Activated naive CD8-positive, alpha-beta T cell treated with anti-CD3 and anti-CD28 coated beads, Interleukin-2, amount 10 ng/mL, durations not matched to agents 7 days and 5 days (primary cell): ENCODE measurements at regions not wholly inside any gene's neighbourhood (a gene's known extent, or its start where the extent isn't known, plus 50 kb on each side); places are given as distances from the start of the nearest gene placed in this dataset.

ENCODE experiments used
- ATAC-seq: fragments of 150-1000 bp; cut with Tn5 transposase; one replicate; pipeline ENCODE4 v1.10.0; 2021; ENCODE audit warnings: low read depth, moderate library complexity
- POLR2A ChIA-PET: fragments of 350-600 bp; sonication (Branson Sonifier 250); formaldehyde crosslinking; loops from one replicate; lab custom pipeline; 2021; ENCODE audit warnings: antibody characterized with exemption; lab: Charles Lee
- DNase-seq: peaks from one replicate; pipeline ENCODE4 v3.0.0; 2021
- H3K27ac Mint-ChIP-seq: one replicate; pipeline ENCODE4 v1.8.0; 2022; ENCODE audit warnings: mild to moderate bottlenecking, mixed read lengths
- H3K27me3 Mint-ChIP-seq: one replicate; pipeline ENCODE4 v1.8.0; 2022; ENCODE audit warnings: mild to moderate bottlenecking, moderate library complexity, mixed read lengths
- H3K36me3 Mint-ChIP-seq: one replicate; pipeline ENCODE4 v1.8.0; 2021; ENCODE audit warnings: mild to moderate bottlenecking, mixed read lengths
- H3K4me1 Mint-ChIP-seq: one replicate; pipeline ENCODE4 v1.8.0; 2021; ENCODE audit warnings: mixed read lengths
- H3K4me3 Mint-ChIP-seq: one replicate; pipeline ENCODE4 v1.8.0; 2022; ENCODE audit warnings: mild to moderate bottlenecking, moderate library complexity, mixed read lengths
- H3K9me3 Mint-ChIP-seq: one replicate; pipeline ENCODE4 v1.8.0; 2021; ENCODE audit warnings: mixed read lengths

DNA sequence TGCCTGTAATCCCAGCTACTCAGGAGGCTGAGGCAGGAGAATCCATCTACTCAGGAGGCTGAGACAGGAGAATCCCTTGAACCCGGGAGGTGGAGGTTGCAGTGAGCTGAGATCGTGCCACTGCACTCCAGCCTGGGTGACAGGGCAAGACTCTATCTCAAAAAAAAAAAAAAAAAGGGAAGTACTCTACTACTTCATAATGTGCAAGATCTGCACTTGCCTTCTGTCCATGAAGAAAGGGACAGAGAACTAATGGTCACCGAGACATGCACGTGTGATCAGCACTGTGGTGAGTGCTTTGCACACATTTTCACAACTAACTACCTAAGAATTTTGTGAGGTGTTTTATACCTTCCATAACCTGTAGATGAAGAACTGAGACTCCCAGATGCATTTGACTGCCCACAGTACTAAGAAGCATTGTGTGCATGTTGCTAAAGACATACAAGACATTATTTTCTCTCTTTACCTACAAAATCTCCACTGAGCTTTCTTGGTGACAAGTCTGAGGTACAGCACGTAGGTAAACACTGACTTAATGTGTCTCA is 784.8 kb upstream of the ID2 start:
- H3K36me3 Mint-ChIP-seq, result peaks cover 2% of the 10 kb centered on the region
- H3K9me3 Mint-ChIP-seq, result peaks cover 1% of the 10 kb centered on the region
- DNase-seq (no peak), ATAC-seq (no peak)
- H3K4me1 Mint-ChIP-seq, result peaks cover 25% of the 10 kb centered on the region
- peaks cover 6% of the 10 kb centered on the region for H3K27me3 Mint-ChIP-seq
- no peak overlapping the region for H3K4me3 Mint-ChIP-seq
- no peak overlapping the region for H3K27ac Mint-ChIP-seq
- POLR2A ChIA-PET, result no interaction called here

DNA sequence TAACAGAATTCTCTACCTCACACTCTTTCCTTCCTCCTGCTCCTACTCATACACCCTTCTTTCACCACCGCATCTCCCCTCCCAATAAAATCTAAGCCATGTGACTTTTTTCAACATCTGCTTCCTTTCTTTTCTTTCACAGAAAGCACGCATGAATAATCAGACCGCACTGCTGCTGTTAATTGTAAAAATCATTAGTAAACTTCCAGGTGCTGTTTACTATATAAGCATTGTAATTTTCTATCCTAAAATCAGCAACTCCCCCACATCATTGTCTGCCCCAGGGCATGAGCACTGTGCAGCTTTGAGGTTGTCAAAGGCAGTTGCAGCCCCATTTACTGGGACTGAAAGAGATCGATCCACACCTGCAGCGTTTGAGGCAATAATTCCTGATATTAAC is 782.6 kb upstream of the ID2 start:
- Mint-ChIP-seq H3K4me3 (no peak overlapping the region), H3K36me3 (no peaks in the 10 kb centered on the region), H3K9me3 (peaks cover 1% of the 10 kb centered on the region), H3K27me3 (peaks cover 9% of the 10 kb centered on the region), H3K4me1 (peaks cover 25% of the 10 kb centered on the region), H3K27ac (peak overlapping the region; percentile 24)
- ATAC-seq (no peak), DNase-seq (no peak)
- POLR2A ChIA-PET, result no interaction called here

DNA sequence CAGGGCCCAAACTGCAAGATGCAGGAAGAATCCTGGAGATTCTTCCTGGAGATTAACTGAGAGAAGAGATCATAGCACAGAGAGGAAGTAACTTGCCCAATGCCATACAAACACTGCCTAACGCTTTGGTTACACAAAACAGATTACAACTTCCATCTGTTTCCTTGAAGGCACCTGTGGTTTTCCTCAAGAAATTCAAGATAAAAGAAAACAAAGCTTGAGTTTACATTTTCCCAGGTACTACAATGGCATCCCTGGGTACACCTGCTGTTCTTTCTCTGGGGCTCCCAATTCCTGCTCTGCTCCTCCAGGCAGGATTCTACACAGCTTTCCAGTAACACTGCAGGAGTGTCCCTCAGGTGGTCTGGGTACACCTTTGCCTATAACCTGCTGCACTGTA is 781.9 kb upstream of the ID2 start:
- H3K27ac Mint-ChIP-seq, result no peak overlapping the region
- no peak for DNase-seq

DNA sequence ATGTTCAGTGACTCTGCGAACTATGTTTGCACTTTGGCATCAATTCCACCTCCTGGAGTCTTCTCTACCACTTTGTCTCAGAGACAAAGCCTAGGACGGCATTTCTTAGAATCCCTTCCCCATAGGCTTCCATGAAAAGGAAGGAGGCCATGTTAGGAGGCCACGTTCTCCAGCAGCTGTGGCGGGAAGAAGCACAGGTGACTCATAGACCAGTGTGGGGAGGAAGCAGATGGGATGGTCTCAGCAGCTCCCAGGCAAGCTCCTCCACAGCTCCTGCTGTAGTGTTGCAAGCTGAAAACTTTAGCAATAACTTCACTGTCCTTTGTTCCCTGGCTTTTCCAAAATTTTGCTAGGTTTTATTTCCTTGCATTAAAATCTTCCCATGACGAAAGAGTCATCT is 781.3 kb upstream of the ID2 start:
- Mint-ChIP-seq H3K27me3 (peaks cover 9% of the 10 kb centered on the region), H3K27ac (no peak overlapping the region), H3K4me3 (peak overlapping the region; percentile 1), H3K4me1 (peaks cover 25% of the 10 kb centered on the region), H3K9me3 (no peaks in the 10 kb centered on the region), H3K36me3 (no peaks in the 10 kb centered on the region)
- ATAC-seq, result peak; percentile 42
- POLR2A ChIA-PET, result no interaction called here
- no peak for DNase-seq

More for the DNA sequence above, 781.9 kb upstream of the ID2 start:
- POLR2A ChIA-PET, result no interaction called here
- Mint-ChIP-seq H3K9me3 (no peaks in the 10 kb centered on the region), H3K4me1 (peaks cover 25% of the 10 kb centered on the region), H3K27me3 (peaks cover 9% of the 10 kb centered on the region), H3K4me3 (no peak overlapping the region), H3K36me3 (no peaks in the 10 kb centered on the region)
- ATAC-seq, result no peak

DNA sequence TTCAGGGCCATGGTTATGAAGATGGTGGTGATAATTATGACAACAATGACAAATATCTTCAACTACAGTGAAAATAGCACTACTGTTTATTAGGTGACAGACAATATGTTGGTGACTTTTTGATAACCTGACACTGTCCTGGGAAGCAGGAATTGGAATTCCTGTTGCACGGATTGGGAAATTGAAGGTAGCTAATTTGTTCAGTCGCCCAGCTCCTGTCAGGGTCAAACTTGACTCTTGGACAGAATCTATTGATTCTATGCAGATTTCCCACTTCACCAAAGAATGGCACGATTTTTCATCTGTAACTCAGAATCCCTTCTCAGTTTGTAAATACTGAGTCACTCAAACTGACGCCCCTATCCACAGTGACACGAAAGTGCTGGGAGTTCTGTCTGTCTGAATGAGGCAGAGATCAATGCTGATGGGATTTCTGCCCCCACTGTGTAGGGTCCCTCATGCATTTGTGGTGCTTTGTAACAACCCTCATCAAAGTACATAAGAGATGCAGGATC is 779.5 kb upstream of the ID2 start:
- ATAC-seq (no peak), DNase-seq (no peak)
- H3K27me3 Mint-ChIP-seq, result peaks cover 9% of the 10 kb centered on the region
- no peak overlapping the region for H3K4me3 Mint-ChIP-seq
- POLR2A ChIA-PET, result no interaction called here
- H3K36me3 Mint-ChIP-seq, result no peaks in the 10 kb centered on the region
- no peak overlapping the region for H3K27ac Mint-ChIP-seq
- no peaks in the 10 kb centered on the region for H3K9me3 Mint-ChIP-seq
- peaks cover 25% of the 10 kb centered on the region for H3K4me1 Mint-ChIP-seq

DNA sequence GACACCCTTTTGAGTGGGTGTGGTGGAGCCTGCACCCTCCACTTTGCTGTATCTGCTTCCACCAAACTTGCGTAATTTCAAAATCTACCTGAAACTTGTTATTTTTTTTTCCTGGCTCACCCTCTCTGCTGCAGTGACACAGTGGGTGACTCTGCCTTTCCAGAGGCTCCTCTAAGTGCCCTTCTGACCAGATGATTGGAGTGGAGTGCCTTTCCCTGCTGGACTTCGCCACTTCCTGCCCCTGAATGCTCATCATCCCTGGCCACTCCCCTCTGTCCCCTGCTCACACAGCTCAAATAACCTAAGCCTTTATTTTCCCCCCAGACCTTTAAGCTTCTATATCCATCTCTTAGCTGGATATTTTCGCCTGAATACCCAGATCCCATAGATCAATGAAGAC is 777.5 kb upstream of the ID2 start:
- no peak overlapping the region for H3K27ac Mint-ChIP-seq
- peaks cover 5% of the 10 kb centered on the region for H3K9me3 Mint-ChIP-seq
- POLR2A ChIA-PET, result no interaction called here
- H3K36me3 Mint-ChIP-seq, result no peaks in the 10 kb centered on the region
- H3K27me3 Mint-ChIP-seq, result peaks cover 3% of the 10 kb centered on the region
- H3K4me1 Mint-ChIP-seq, result peaks cover 17% of the 10 kb centered on the region
- ATAC-seq, result no peak
- no peak overlapping the region for H3K4me3 Mint-ChIP-seq
- no peak for DNase-seq

DNA sequence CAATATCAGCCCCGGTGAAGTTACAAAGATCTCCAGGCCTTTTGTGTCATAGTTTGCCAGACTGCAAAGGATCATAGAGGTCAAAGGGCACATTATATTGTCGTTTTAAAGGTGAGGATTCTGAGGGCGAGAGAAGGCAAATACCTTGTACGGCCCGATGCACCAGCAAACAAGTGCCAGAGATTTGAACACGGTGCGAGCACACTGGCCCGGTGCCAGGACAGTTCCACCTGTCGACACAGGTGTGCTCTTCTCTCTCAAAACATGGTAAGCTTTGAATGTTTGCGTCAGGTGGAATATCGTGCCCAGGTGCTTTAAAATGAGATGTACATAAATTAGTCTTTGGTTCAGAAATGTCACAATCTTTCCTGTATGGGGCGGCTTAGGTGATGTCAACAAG is 776.1 kb upstream of the ID2 start:
- Mint-ChIP-seq H3K4me1 (peaks cover 4% of the 10 kb centered on the region), H3K27me3 (peaks cover 3% of the 10 kb centered on the region), H3K9me3 (peaks cover 8% of the 10 kb centered on the region), H3K27ac (no peak overlapping the region), H3K36me3 (peaks cover 3% of the 10 kb centered on the region), H3K4me3 (no peak overlapping the region)
- DNase-seq (no peak), ATAC-seq (no peak)
- POLR2A ChIA-PET, result no interaction called here

DNA sequence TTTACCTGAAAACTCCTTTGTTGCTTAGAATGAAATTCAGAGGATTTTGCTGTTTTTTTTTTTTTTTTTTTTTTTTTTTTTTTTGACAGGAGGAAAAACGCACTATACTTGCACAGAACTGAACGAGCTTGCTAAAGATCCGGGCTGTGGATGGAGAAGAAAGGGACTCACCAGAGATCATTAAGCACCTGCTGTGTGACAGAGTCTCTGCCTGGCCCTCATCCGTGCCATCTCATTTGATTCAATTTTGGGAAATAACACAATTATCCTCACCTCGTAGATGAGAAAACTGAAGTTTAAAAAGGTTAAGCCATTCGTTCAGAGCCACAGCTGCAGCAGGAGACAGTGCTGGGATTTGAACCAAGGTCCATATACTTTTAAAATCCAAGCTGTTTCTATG is 775.4 kb upstream of the ID2 start:
- POLR2A ChIA-PET, result no interaction called here
- Mint-ChIP-seq H3K4me1 (peaks cover 1% of the 10 kb centered on the region), H3K27ac (no peak overlapping the region), H3K36me3 (peaks cover 3% of the 10 kb centered on the region), H3K4me3 (no peak overlapping the region), H3K9me3 (peaks cover 10% of the 10 kb centered on the region), H3K27me3 (peaks cover 3% of the 10 kb centered on the region)
- ATAC-seq, result no peak
- DNase-seq, result no peak

DNA sequence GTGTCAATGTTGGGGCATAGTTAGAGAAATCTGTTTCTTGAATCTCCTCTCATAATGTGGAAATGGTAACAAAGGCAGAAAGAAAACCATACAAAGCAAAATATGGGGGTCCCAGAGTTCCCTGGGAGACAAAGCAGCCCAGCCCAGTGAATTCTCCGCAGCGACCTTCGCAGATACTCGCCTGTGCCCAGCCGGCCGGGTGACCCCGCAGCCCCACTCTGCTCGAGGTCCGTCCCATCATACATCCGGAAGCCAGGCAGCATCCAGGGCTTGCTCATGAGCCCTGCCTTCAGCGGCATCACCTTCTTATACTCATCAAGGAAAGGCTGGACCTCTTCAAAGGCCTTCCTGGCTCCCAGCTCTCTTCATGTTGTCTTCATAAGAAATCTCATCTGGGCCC is 774.8 kb upstream of the ID2 start:
- ATAC-seq, result no peak
- Mint-ChIP-seq H3K9me3 (peaks cover 10% of the 10 kb centered on the region), H3K4me1 (no peaks in the 10 kb centered on the region), H3K27ac (no peak overlapping the region), H3K27me3 (peaks cover 3% of the 10 kb centered on the region), H3K36me3 (peaks cover 3% of the 10 kb centered on the region), H3K4me3 (no peak overlapping the region)
- DNase-seq, result no peak
- POLR2A ChIA-PET, result no interaction called here

DNA sequence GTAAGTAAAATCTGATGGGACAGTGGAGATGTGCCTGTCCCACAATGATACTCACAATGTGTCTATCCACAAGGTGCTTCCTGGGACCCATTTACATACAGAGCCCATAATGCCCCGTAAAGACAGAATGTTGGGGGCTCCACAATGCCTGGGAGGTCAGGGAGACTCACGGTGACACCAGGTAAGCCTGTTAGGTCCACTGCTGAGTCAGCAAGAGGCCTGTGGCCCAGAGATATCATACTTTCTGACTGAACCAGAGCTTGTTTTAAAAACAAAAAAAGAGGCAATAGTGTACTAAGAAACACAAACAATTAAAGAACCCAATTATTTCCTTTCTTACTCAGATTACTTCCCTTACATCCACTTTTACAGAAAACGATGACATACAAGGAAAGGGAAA is 771.1 kb upstream of the ID2 start:
- peaks cover 3% of the 10 kb centered on the region for H3K36me3 Mint-ChIP-seq
- no peak for DNase-seq
- no peak overlapping the region for H3K4me3 Mint-ChIP-seq
- H3K27ac Mint-ChIP-seq, result no peak overlapping the region
- H3K4me1 Mint-ChIP-seq, result no peaks in the 10 kb centered on the region
- POLR2A ChIA-PET, result no interaction called here
- ATAC-seq, result no peak
- peaks cover 11% of the 10 kb centered on the region for H3K9me3 Mint-ChIP-seq
- H3K27me3 Mint-ChIP-seq, result no peaks in the 10 kb centered on the region

DNA sequence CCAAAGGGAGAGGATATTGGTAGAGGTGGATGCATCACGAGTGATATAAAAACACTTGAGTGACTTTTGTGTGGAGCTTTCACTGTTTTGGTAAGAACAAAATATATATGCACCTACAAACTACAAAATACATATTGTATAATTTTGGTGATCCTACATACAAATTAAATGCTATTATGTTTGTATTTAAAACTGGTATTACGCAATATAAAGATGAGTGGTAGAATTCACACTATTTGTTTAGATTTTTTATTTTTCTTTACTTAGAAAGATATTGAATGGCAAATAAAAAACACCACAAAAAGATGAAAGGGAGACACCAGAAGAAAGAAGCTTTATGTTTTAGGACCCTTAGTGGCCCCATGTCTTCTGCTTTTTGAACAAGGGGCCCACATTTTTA is 770.7 kb upstream of the ID2 start:
- Mint-ChIP-seq H3K9me3 (peaks cover 11% of the 10 kb centered on the region), H3K4me1 (no peaks in the 10 kb centered on the region), H3K27me3 (no peaks in the 10 kb centered on the region), H3K27ac (no peak overlapping the region), H3K36me3 (peaks cover 3% of the 10 kb centered on the region), H3K4me3 (no peak overlapping the region)
- ATAC-seq (no peak), DNase-seq (no peak)
- POLR2A ChIA-PET, result no interaction called here

DNA sequence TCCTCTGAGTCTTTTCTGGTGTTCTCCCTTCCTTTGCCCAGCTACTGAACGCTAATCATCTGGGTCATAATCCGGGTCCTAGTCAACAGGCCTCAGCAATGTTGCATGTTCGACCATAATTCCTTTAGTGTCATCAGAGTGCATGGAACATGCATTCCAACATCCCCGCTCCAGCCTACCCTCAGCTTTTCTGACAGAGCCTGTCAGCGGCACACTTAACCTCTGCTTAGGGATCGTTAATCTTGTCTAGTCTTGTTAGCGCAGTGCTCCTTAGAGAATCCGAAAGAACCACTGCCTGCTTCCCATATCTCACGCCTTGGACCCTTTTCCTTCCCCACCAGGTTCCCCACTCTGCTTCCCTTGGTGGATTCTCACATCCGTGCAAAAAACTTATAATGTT is 767.9 kb upstream of the ID2 start:
- Mint-ChIP-seq H3K36me3 (peaks cover 3% of the 10 kb centered on the region), H3K4me3 (no peak overlapping the region), H3K4me1 (no peaks in the 10 kb centered on the region), H3K27ac (no peak overlapping the region), H3K27me3 (no peaks in the 10 kb centered on the region), H3K9me3 (peaks cover 13% of the 10 kb centered on the region)
- DNase-seq, result no peak
- POLR2A ChIA-PET, result no interaction called here
- no peak for ATAC-seq

DNA sequence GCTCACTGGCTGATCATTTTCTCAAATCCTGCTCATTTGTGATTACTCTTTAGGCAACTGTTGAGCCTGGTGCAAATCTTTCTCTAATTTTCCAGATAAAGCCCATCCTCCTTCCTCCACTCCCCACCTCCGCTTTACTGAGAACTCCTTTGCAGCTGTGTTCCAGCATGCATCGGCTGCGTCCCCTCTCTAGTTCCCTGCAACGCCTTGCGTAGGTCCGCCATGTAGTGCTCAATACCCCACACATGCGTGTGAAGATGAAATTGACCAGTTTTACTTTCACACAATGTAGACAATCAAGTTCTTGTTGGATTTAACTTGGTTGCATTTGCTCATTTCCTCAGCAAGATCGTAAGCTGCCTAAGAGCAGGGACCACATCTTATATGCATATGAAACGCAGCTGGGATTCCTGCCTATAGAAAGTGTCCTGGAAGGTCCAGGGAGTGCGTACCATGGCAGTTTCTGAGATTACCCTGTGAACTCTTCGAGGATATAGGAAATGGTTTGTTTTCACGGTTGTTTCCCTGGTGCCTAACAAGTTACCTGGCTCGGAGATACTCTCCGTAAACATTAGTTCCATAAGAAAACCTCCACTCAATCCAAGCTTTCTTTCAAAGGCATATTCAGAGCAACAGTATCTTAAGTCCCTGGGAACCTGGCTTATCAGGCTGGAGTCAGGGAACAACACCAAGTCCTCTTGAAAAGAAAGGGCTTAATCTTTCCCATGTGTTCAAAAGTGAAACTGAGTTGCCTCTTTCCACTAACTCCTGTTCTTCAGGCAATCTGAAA is 766.4 kb upstream of the ID2 start:
- H3K4me1 Mint-ChIP-seq, result no peaks in the 10 kb centered on the region
- no peak for DNase-seq
- POLR2A ChIA-PET, result no interaction called here
- no peak overlapping the region for H3K27ac Mint-ChIP-seq
- H3K9me3 Mint-ChIP-seq, result peaks cover 8% of the 10 kb centered on the region
- no peaks in the 10 kb centered on the region for H3K27me3 Mint-ChIP-seq
- no peaks in the 10 kb centered on the region for H3K36me3 Mint-ChIP-seq
- ATAC-seq, result no peak
- H3K4me3 Mint-ChIP-seq, result no peak overlapping the region

DNA sequence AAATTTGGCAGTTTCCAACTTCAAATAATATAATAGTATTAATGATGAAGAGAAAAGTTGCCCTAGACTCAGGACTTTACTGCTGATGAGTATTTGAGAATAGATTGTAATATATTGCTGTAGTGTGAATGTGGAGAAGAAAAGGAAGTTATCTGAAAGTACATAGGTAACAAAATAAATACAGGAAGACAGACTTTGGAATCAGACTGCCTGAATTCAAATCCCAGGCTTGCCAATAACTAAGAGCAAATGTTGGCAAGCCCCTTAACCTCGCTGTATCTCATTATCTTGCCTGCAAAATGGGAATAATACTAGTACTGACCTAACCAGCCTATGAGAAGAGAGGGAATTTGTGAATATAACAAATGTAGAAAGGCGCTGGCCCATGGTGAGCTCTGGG is 765.2 kb upstream of the ID2 start:
- ATAC-seq, result no peak
- H3K27ac Mint-ChIP-seq, result no peak overlapping the region
- POLR2A ChIA-PET, result no interaction called here
- no peaks in the 10 kb centered on the region for H3K36me3 Mint-ChIP-seq
- peaks cover 8% of the 10 kb centered on the region for H3K9me3 Mint-ChIP-seq
- no peak for DNase-seq
- H3K4me3 Mint-ChIP-seq, result no peak overlapping the region
- no peaks in the 10 kb centered on the region for H3K4me1 Mint-ChIP-seq
- no peaks in the 10 kb centered on the region for H3K27me3 Mint-ChIP-seq
